ENCODE measurements at regions not wholly inside any gene's neighbourhood (a gene's known extent, or its start where the extent isn't known, plus 50 kb on each side); places are given as distances from the start of the nearest gene placed in this dataset.

DNA sequence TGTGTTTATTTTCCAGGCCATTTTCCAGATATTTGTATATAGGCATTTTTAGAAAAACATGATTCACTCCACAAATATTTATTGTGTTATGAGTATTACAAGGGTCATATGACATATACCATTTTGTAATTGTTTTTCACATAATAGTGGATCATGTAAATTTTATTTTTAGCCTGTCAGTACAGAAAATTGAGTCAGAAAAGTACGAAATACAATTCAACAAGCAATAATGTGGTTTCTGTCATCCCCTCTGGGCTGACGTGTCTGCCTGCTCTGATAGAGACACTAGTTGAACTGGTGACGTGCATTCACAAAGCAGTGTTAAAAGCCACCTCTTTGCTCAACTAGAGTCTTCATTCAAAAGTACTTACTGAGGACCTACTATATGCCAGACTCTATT is 97.9 kb upstream of the STEAP1B start:
- DNase-seq (ENCODE audit: low spot score in 2 of 2, unreplicated experiment in 2 of 2), result no peak
- TF ChIP-seq, protein P1, sequence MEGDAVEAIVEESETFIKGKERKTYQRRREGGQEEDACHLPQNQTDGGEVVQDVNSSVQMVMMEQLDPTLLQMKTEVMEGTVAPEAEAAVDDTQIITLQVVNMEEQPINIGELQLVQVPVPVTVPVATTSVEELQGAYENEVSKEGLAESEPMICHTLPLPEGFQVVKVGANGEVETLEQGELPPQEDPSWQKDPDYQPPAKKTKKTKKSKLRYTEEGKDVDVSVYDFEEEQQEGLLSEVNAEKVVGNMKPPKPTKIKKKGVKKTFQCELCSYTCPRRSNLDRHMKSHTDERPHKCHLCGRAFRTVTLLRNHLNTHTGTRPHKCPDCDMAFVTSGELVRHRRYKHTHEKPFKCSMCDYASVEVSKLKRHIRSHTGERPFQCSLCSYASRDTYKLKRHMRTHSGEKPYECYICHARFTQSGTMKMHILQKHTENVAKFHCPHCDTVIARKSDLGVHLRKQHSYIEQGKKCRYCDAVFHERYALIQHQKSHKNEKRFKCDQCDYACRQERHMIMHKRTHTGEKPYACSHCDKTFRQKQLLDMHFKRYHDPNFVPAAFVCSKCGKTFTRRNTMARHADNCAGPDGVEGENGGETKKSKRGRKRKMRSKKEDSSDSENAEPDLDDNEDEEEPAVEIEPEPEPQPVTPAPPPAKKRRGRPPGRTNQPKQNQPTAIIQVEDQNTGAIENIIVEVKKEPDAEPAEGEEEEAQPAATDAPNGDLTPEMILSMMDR (IDR thresholded peaks at IDR 0.05; ENCODE audit: unreplicated experiment), result no peak
- no peaks in the 10 kb centered on the region for H3K27me3 Mint-ChIP-seq (ENCODE audit: low read depth)
- H3K27ac Mint-ChIP-seq, result no peak overlapping the region
- peaks cover 4% of the 10 kb centered on the region for H3K9me3 Mint-ChIP-seq
- peaks cover 7% of the 10 kb centered on the region for H3K4me1 Mint-ChIP-seq
- no peaks in the 10 kb centered on the region for H3K36me3 Mint-ChIP-seq
- H3K4me3 Mint-ChIP-seq, result no peak overlapping the region

DNA sequence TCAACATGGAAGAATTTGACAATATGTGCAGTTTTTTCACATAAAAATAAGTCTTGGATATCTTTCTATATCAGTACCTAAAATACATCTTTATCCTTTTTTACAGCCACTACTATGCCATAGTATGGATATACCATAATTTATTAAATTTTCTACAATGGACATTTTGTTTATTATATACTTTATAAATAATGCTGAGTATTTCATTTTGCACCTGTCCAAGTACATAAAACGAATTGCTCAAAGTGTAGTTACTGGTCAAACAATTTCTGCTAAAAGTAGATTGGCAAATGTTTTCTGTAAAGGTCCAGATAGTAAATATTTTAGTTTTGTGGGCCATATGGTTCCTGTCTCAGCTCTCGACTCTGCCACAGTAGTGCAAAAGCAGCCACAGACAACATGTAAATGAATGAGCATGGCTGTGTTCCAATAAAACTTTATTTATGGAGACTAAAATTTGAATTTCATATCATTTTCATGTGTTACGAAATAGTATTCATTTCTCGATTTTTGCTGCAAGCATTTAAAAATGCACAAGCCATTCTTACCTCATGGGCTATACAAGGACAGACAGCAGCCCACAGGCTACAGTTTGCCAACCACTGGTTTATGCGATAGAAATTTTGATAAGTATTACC is 96.9 kb upstream of the STEAP1B start:
- Mint-ChIP-seq H3K36me3 (no peaks in the 10 kb centered on the region), H3K27ac (no peak overlapping the region), H3K4me3 (no peak overlapping the region), H3K27me3 (ENCODE audit: low read depth) (no peaks in the 10 kb centered on the region), H3K9me3 (peaks cover 7% of the 10 kb centered on the region), H3K4me1 (peaks cover 7% of the 10 kb centered on the region)
- no peak for DNase-seq (ENCODE audit: low spot score in 2 of 2, unreplicated experiment in 2 of 2)
- TF ChIP-seq, protein P1 (IDR thresholded peaks at IDR 0.05; ENCODE audit: unreplicated experiment), result no peak

DNA sequence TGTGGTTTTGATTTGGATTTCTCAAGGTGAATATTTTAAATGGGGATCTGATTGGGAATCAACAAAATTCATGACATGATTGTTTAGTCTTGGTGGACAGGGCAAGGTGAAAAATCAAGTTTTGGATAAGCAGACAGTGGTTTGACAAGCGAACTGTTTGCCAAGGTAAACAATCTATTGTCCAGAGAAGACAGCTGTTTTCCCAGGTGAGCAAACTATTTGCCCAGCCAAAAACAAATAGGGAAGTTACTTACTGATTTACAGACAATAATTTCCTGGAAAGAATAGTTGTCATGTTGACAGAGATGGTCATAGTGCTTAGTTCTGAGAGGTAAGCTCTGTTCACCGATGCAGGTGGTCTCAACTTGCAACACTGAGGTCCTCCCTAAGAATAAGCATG is 94.0 kb upstream of the STEAP1B start:
- H3K27me3 Mint-ChIP-seq (ENCODE audit: low read depth), result no peaks in the 10 kb centered on the region
- peaks cover 7% of the 10 kb centered on the region for H3K9me3 Mint-ChIP-seq
- TF ChIP-seq, protein P1 (IDR thresholded peaks at IDR 0.05; ENCODE audit: unreplicated experiment), result no peak
- H3K36me3 Mint-ChIP-seq, result no peaks in the 10 kb centered on the region
- H3K4me3 Mint-ChIP-seq, result no peak overlapping the region
- no peak for DNase-seq (ENCODE audit: low spot score in 2 of 2, unreplicated experiment in 2 of 2)
- H3K4me1 Mint-ChIP-seq, result peaks cover 7% of the 10 kb centered on the region
- H3K27ac Mint-ChIP-seq, result no peak overlapping the region

DNA sequence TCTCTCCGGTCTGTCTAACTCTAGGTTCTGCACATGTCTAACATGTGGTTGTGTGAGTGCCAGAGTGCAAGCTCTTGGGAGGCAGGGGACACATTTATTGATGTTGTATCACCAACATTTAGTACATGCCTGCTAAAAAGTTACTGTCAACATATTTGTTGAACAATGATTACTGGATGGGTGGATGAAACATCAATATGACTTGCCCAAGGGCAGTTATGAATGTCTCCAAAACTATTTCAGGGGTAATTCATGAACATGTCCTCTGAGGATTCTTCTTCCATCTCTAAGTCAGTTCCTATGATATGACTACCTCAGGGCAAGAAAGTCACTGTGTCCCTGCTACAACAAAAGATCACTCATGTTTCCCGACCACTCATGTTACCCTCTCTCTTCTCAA is 91.3 kb upstream of the STEAP1B start:
- Mint-ChIP-seq H3K27ac (no peak overlapping the region), H3K4me1 (peaks cover 18% of the 10 kb centered on the region), H3K9me3 (peaks cover 7% of the 10 kb centered on the region), H3K36me3 (no peaks in the 10 kb centered on the region), H3K4me3 (no peak overlapping the region), H3K27me3 (ENCODE audit: low read depth) (no peaks in the 10 kb centered on the region)
- DNase-seq (ENCODE audit: low spot score in 2 of 2, unreplicated experiment in 2 of 2), result no peak
- TF ChIP-seq, protein P1 (IDR thresholded peaks at IDR 0.05; ENCODE audit: unreplicated experiment), result no peak

DNA sequence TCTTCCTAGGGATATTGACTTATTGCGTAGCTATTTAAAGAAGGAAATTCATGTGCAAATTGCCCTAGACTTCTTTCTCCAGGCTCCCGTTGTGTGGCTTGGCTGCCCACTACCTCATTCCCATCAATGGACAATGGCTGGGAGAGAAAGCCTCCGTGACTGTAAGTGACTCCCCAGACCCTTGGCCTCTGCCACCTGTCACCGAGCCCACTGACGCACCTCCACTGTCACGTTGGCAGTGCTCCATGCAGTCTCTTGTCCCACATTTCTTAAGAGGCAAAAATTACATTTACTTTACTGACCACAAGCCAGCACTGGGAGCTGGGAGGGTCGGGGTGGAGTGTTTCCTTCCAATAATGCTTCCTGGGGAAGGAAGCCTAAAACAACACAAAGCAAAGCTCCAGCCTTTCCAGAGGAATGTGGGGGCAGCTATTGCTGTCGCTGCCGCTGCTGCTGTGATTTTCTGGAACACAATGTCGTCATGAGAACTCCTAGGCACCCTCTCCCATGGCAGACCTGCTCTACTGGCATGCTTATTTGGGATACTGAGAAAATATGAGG is 89.7 kb upstream of the STEAP1B start:
- Mint-ChIP-seq H3K36me3 (no peaks in the 10 kb centered on the region), H3K27me3 (ENCODE audit: low read depth) (no peaks in the 10 kb centered on the region), H3K4me3 (no peak overlapping the region), H3K9me3 (peaks cover 5% of the 10 kb centered on the region), H3K27ac (no peak overlapping the region), H3K4me1 (peaks cover 21% of the 10 kb centered on the region)
- DNase-seq (ENCODE audit: low spot score in 2 of 2, unreplicated experiment in 2 of 2), result no peak
- TF ChIP-seq, protein P1 (IDR thresholded peaks at IDR 0.05; ENCODE audit: unreplicated experiment), result no peak
